ENCODE measurements at regions not wholly inside any gene's neighbourhood (a gene's known extent, or its start where the extent isn't known, plus 50 kb on each side); places are given as distances from the start of the nearest gene placed in this dataset.

DNA sequence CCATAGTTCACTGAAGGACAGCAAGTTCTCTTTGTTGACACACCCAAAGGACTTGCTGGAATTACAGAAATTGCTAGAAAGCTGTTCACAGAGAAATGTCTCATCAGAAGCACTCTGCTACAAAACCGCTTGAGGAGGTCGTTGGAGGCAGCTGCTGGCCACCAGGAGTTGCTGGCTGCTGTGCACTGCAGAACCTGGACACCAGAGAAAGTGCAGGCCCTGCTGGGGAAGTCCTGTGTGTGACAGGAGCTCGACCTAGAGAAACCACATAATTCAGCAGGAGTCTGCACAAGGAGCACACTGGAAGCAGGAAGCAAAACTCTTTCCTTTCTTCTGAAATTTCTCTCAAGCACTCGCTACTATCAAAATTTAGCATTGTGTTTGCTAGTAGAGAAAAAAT is 461.5 kb upstream of the GHITM start:
- WGBS, 5 donors, result 34 to 41% (median 38%) methylated on average over 4 of the region's 4 CpGs
- peak in 1 of 2 donors; percentile 20 for DNase-seq
- no peak overlapping the region for H3K27ac ChIP-seq
- H3K4me3 ChIP-seq, result no peak overlapping the region
- no peaks in the 10 kb centered on the region for H3K4me1 ChIP-seq
- intact Hi-C loops (cut with DNase I; ENCODE audit: low total_unique reads), result no loop called here
- no peaks in the 10 kb centered on the region for H3K27me3 ChIP-seq
- H3K9me3 ChIP-seq, result no peaks in the 10 kb centered on the region
- no peaks in the 10 kb centered on the region for H3K36me3 ChIP-seq
- TF ChIP-seq POLR2A (IDR thresholded peaks at IDR 0.05) (no peak), POLR2AphosphoS5 (IDR thresholded peaks at IDR 0.05) (no peak), EP300 (IDR thresholded peaks at IDR 0.05) (no peak)
- TF ChIP-seq, protein P1, sequence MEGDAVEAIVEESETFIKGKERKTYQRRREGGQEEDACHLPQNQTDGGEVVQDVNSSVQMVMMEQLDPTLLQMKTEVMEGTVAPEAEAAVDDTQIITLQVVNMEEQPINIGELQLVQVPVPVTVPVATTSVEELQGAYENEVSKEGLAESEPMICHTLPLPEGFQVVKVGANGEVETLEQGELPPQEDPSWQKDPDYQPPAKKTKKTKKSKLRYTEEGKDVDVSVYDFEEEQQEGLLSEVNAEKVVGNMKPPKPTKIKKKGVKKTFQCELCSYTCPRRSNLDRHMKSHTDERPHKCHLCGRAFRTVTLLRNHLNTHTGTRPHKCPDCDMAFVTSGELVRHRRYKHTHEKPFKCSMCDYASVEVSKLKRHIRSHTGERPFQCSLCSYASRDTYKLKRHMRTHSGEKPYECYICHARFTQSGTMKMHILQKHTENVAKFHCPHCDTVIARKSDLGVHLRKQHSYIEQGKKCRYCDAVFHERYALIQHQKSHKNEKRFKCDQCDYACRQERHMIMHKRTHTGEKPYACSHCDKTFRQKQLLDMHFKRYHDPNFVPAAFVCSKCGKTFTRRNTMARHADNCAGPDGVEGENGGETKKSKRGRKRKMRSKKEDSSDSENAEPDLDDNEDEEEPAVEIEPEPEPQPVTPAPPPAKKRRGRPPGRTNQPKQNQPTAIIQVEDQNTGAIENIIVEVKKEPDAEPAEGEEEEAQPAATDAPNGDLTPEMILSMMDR (IDR thresholded peaks at IDR 0.05), result no peak

DNA sequence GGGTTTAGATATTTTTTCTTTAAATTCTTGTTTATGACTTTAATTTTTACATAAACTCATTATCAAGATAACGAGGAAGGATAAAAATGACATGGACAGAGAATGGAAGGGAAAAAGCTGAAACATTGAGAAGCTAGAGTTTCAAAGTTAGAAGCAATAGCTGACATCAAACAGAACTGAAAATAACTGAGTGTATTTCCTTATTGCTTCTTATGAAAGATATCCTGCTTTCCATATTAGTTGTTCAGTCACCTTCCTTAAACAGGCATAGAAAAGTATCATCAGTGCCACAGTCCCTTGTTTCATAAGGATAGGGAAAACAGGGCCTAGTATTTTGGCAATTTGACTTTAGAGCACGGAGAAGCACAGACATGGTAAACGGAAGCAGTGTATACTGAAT is 460.5 kb upstream of the GHITM start:
- Histone ChIP-seq H3K9me3 (no peaks in the 10 kb centered on the region), H3K4me3 (no peak overlapping the region), H3K27ac (no peak overlapping the region), H3K4me1 (no peaks in the 10 kb centered on the region), H3K27me3 (no peaks in the 10 kb centered on the region), H3K36me3 (no peaks in the 10 kb centered on the region)
- DNase-seq, result no peak
- intact Hi-C loops (cut with DNase I; ENCODE audit: low total_unique reads), result no loop called here
- TF ChIP-seq EP300 (IDR thresholded peaks at IDR 0.05) (no peak), POLR2A (IDR thresholded peaks at IDR 0.05) (no peak), POLR2AphosphoS5 (IDR thresholded peaks at IDR 0.05) (no peak)
- TF ChIP-seq, protein P1 (IDR thresholded peaks at IDR 0.05), result no peak
- 84 to 88% (median 87%) methylated on average over 3 of the region's 3 CpGs for WGBS, 5 donors

DNA sequence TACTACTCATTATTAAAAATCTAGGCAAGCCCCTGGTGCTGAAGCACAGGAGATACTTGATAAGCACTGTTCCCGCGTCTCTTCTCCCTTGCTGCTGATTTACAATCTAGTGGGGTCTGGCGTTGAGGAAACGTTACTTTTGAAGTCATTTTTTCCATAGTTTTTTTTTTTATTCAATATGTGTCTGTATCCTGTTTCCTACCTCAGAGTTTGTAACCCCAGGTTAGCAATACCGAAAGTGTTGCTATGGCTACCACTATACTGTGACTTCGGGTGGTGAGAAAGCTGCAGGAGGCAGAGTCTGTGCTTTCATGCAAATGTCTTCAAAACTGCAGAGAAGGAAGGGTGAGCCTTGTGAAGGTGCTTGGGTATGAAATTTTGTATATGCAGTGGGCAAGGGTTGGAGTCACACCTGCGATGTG is 458.8 kb upstream of the GHITM start:
- Histone ChIP-seq H3K27me3 (no peaks in the 10 kb centered on the region), H3K27ac (no peak overlapping the region), H3K4me1 (no peaks in the 10 kb centered on the region), H3K36me3 (no peaks in the 10 kb centered on the region), H3K4me3 (no peak overlapping the region), H3K9me3 (no peaks in the 10 kb centered on the region)
- 56 to 64% (median 61%) methylated on average over 7 of the region's 7 CpGs for WGBS, 5 donors
- peak in 1 of 2 donors; percentile 37 for DNase-seq
- no peak for TF ChIP-seq EP300 (IDR thresholded peaks at IDR 0.05)
- no peak for TF ChIP-seq POLR2AphosphoS5 (IDR thresholded peaks at IDR 0.05)
- no peak for TF ChIP-seq POLR2A (IDR thresholded peaks at IDR 0.05)
- TF ChIP-seq, protein P1 (IDR thresholded peaks at IDR 0.05), result no peak
- intact Hi-C loops (cut with DNase I; ENCODE audit: low total_unique reads), result no loop called here

DNA sequence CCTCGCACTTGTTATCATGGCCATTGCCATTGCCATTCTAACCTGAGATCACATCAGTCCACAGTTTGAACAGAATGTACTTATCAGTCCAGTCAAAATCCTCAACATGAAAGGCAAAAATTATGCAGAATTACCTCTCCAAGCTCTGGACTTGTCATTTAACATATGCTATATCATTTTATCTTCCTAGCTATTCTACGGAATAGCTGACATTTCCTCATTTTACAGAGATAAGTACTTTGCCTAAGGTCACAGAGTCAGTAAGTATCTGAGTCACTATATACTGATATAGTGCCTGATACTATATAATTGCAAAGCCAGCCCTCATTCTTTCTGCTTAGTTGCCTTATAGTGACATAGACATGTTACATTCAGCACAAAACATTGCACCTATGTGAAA is 456.9 kb upstream of the GHITM start:
- 71 to 83% (median 79%) methylated on average over 2 of the region's 2 CpGs for WGBS, 5 donors
- Histone ChIP-seq H3K27me3 (no peaks in the 10 kb centered on the region), H3K9me3 (no peaks in the 10 kb centered on the region), H3K4me3 (no peak overlapping the region), H3K4me1 (no peaks in the 10 kb centered on the region), H3K27ac (no peak overlapping the region), H3K36me3 (no peaks in the 10 kb centered on the region)
- TF ChIP-seq POLR2AphosphoS5 (IDR thresholded peaks at IDR 0.05) (no peak), EP300 (IDR thresholded peaks at IDR 0.05) (no peak), POLR2A (IDR thresholded peaks at IDR 0.05) (no peak)
- TF ChIP-seq, protein P1 (IDR thresholded peaks at IDR 0.05), result no peak
- intact Hi-C loops (cut with DNase I; ENCODE audit: low total_unique reads), result no loop called here
- no peak for DNase-seq
